Choroid plexus epithelial cell (primary cell): ENCODE measurements at regions not wholly inside any gene's neighbourhood (a gene's known extent, or its start where the extent isn't known, plus 50 kb on each side); places are given as distances from the start of the nearest gene placed in this dataset.

Experiments used
- DNase-seq: peaks from one replicate; pipeline ENCODE4 v3.0.0-alpha.2; 2010; ENCODE audit warnings: low read depth
- H3K4me3 ChIP-seq: 2 replicates; pipeline ENCODE4 v1.5.1; 2011; ENCODE audit warnings: low read depth, mild to moderate bottlenecking, control low read depth, low read length, moderate library complexity
- CTCF ChIP-seq: conservative IDR thresholded peaks from 2 replicates; pipeline ENCODE4 v1.5.1; 2011; ENCODE audit warnings: low read depth, mild to moderate bottlenecking, control low read depth, inconsistent platforms, low read length, moderate library complexity

GRCh38 chr6:167392631-167393316 lies 67.9 kb downstream of the TTLL2 start:
- DNase-seq, result no peak
- TF ChIP-seq CTCF, result no peak
- H3K4me3 ChIP-seq, result no peak overlapping the region

GRCh38 chr6:167393731-167394130 lies 68.8 kb downstream of the TTLL2 start:
- TF ChIP-seq CTCF, result no peak
- DNase-seq, result no peak
- H3K4me3 ChIP-seq, result no peak overlapping the region

- no peak for DNase-seq
- H3K4me3 ChIP-seq, result no peak overlapping the region
- no peak for TF ChIP-seq CTCF
These were observed 69.5 kb downstream of the TTLL2 start for GRCh38 chr6:167394339-167394738.

- TF ChIP-seq CTCF, result no peak
- no peak for DNase-seq
These were observed 69.9 kb downstream of the TTLL2 start for GRCh38 chr6:167394820-167395219.

GRCh38 chr6:167396068-167396658 lies 71.3 kb downstream of the TTLL2 start:
- no peak for TF ChIP-seq CTCF
- no peak overlapping the region for H3K4me3 ChIP-seq
- DNase-seq, result no peak

More at GRCh38 chr6:167394820-167395219, 69.9 kb downstream of the TTLL2 start:
- no peak overlapping the region for H3K4me3 ChIP-seq

- no peak for TF ChIP-seq CTCF
- no peak for DNase-seq
- no peak overlapping the region for H3K4me3 ChIP-seq
These were observed 72.0 kb downstream of the TTLL2 start for GRCh38 chr6:167396659-167397490.
